ENCODE measurements at regions not wholly inside any gene's neighbourhood (a gene's known extent, or its start where the extent isn't known, plus 50 kb on each side); places are given as distances from the start of the nearest gene placed in this dataset.
"Not testable (repeated sequence)": the region's sequence is repeated elsewhere in the genome, so short reads cannot be mapped to it uniquely, and the experiment has no call there.

- DNase-seq (ENCODE audit: low read depth, low spot score): no peak
- peaks cover 26% of the 10 kb centered on the region for H3K9me3 ChIP-seq (ENCODE audit: control insufficient read depth, insufficient read depth, low read length)
- CTCF ChIA-PET: no interaction called here
- POLR2A ChIA-PET: no interaction called here
- TF ChIP-seq, protein P1, sequence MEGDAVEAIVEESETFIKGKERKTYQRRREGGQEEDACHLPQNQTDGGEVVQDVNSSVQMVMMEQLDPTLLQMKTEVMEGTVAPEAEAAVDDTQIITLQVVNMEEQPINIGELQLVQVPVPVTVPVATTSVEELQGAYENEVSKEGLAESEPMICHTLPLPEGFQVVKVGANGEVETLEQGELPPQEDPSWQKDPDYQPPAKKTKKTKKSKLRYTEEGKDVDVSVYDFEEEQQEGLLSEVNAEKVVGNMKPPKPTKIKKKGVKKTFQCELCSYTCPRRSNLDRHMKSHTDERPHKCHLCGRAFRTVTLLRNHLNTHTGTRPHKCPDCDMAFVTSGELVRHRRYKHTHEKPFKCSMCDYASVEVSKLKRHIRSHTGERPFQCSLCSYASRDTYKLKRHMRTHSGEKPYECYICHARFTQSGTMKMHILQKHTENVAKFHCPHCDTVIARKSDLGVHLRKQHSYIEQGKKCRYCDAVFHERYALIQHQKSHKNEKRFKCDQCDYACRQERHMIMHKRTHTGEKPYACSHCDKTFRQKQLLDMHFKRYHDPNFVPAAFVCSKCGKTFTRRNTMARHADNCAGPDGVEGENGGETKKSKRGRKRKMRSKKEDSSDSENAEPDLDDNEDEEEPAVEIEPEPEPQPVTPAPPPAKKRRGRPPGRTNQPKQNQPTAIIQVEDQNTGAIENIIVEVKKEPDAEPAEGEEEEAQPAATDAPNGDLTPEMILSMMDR (IDR thresholded peaks at IDR 0.05; ENCODE audit: low read depth, low read length): no peak
- no peak overlapping the region for H3K27ac ChIP-seq (ENCODE audit: low read depth, low read length)
- H3K4me3 ChIP-seq (ENCODE audit: low read depth, low read length): no peak overlapping the region
- no peaks in the 10 kb centered on the region for H3K27me3 ChIP-seq (ENCODE audit: control insufficient read depth, insufficient read depth, low read length)
Measured at GRCh38 chr17:22374741-22375140, 682.4 kb downstream of the KCNJ18 start.

GRCh38 chr17:22376747-22377146, 684.4 kb downstream of the KCNJ18 start:
- DNase-seq (ENCODE audit: low read depth, low spot score); H3K27ac ChIP-seq (ENCODE audit: low read depth, low read length); H3K4me3 ChIP-seq (ENCODE audit: low read depth, low read length); H3K27me3 ChIP-seq (ENCODE audit: control insufficient read depth, insufficient read depth, low read length); CTCF ChIA-PET; POLR2A ChIA-PET: not testable (repeated sequence)
- peaks cover 20% of the 10 kb centered on the region for H3K9me3 ChIP-seq (ENCODE audit: control insufficient read depth, insufficient read depth, low read length)

- peaks cover 19% of the 10 kb centered on the region for H3K9me3 ChIP-seq (ENCODE audit: control insufficient read depth, insufficient read depth, low read length)
- POLR2A ChIA-PET; DNase-seq (ENCODE audit: low read depth, low spot score); H3K4me3 ChIP-seq (ENCODE audit: low read depth, low read length); H3K27me3 ChIP-seq (ENCODE audit: control insufficient read depth, insufficient read depth, low read length); H3K27ac ChIP-seq (ENCODE audit: low read depth, low read length); CTCF ChIA-PET: not testable (repeated sequence)
Measured at GRCh38 chr17:22378748-22379147, 686.4 kb downstream of the KCNJ18 start.

- H3K27ac ChIP-seq (ENCODE audit: low read depth, low read length); H3K27me3 ChIP-seq (ENCODE audit: control insufficient read depth, insufficient read depth, low read length); CTCF ChIA-PET; DNase-seq (ENCODE audit: low read depth, low spot score); H3K9me3 ChIP-seq (ENCODE audit: control insufficient read depth, insufficient read depth, low read length); POLR2A ChIA-PET; H3K4me3 ChIP-seq (ENCODE audit: low read depth, low read length): not testable (repeated sequence)
Measured at GRCh38 chr17:22381589-22381988, 689.3 kb downstream of the KCNJ18 start.

DNA sequence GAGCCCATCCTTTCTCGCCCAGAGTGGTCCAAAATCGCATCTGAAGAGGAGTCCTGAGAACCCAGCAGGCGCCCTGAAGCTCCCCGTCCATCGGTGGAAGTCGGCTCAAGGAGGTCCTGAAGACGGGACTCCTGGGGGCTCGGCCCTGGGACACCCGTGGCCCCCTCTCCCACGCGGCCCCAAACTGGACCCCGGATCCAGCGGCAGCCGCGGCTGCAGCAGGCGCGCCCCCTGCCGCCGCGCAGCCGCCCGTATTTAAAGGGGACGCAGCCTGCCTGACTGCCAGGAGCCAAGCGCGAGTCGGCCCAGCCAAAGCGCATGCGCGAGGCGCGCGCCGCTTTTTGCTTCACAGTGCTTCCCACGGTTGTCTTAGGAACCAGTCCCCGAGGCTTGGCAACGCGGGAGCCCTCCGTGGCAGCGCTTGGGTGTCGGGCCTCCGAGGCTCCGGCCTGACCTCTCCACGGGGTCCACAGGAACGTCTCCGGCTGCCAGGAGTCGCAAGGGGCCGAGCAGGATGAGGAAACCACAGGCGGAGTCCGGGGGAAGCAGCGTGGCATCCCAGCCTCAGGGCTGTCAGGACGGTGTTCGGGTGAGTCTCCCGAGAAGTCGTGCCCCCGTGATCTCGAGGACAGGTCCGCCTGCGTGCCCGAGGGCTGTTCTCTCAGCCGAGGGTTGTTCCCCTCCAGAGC, 691.6 kb downstream of the KCNJ18 start:
- H3K4me3 ChIP-seq (ENCODE audit: low read depth, low read length); CTCF ChIA-PET; H3K27me3 ChIP-seq (ENCODE audit: control insufficient read depth, insufficient read depth, low read length); H3K27ac ChIP-seq (ENCODE audit: low read depth, low read length); H3K9me3 ChIP-seq (ENCODE audit: control insufficient read depth, insufficient read depth, low read length); DNase-seq (ENCODE audit: low read depth, low spot score); POLR2A ChIA-PET: not testable (repeated sequence)

- POLR2A ChIA-PET; H3K4me3 ChIP-seq (ENCODE audit: low read depth, low read length); DNase-seq (ENCODE audit: low read depth, low spot score); H3K27me3 ChIP-seq (ENCODE audit: control insufficient read depth, insufficient read depth, low read length); H3K27ac ChIP-seq (ENCODE audit: low read depth, low read length); H3K9me3 ChIP-seq (ENCODE audit: control insufficient read depth, insufficient read depth, low read length); CTCF ChIA-PET: not testable (repeated sequence)
Measured at GRCh38 chr17:22384461-22384800, 692.1 kb downstream of the KCNJ18 start.

- DNase-seq (ENCODE audit: low read depth, low spot score); H3K4me3 ChIP-seq (ENCODE audit: low read depth, low read length); CTCF ChIA-PET; H3K27ac ChIP-seq (ENCODE audit: low read depth, low read length); H3K9me3 ChIP-seq (ENCODE audit: control insufficient read depth, insufficient read depth, low read length); H3K27me3 ChIP-seq (ENCODE audit: control insufficient read depth, insufficient read depth, low read length); POLR2A ChIA-PET: not testable (repeated sequence)
Measured at GRCh38 chr17:22398446-22398845, 706.1 kb downstream of the KCNJ18 start.

DNA sequence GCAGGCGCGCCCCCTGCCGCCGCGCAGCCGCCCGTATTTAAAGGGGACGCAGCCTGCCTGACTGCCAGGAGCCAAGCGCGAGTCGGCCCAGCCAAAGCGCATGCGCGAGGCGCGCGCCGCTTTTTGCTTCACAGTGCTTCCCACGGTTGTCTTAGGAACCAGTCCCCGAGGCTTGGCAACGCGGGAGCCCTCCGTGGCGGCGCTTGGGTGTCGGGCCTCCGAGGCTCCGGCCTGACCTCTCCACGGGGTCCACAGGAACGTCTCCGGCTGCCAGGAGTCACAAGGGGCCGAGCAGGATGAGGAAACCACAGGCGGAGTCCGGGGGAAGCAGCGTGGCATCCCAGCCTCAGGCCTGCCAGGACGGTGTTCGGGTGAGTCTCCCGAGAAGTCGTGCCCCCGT, 706.7 kb downstream of the KCNJ18 start:
- not testable (repeated sequence) for DNase-seq (ENCODE audit: low read depth, low spot score)

GRCh38 chr17:22405080-22405479, 712.8 kb downstream of the KCNJ18 start:
- CTCF ChIA-PET, POLR2A ChIA-PET: not testable (repeated sequence)

More for the DNA sequence above, 706.7 kb downstream of the KCNJ18 start:
- H3K9me3 ChIP-seq (ENCODE audit: control insufficient read depth, insufficient read depth, low read length); CTCF ChIA-PET; POLR2A ChIA-PET; H3K27ac ChIP-seq (ENCODE audit: low read depth, low read length); H3K4me3 ChIP-seq (ENCODE audit: low read depth, low read length); H3K27me3 ChIP-seq (ENCODE audit: control insufficient read depth, insufficient read depth, low read length): not testable (repeated sequence)

More at GRCh38 chr17:22405080-22405479, 712.8 kb downstream of the KCNJ18 start:
- H3K4me3 ChIP-seq (ENCODE audit: low read depth, low read length); DNase-seq (ENCODE audit: low read depth, low spot score); H3K27me3 ChIP-seq (ENCODE audit: control insufficient read depth, insufficient read depth, low read length); H3K27ac ChIP-seq (ENCODE audit: low read depth, low read length): not testable (repeated sequence)
- peaks cover 22% of the 10 kb centered on the region for H3K9me3 ChIP-seq (ENCODE audit: control insufficient read depth, insufficient read depth, low read length)

Data from AG04450 (cell line).